ENCODE measurements at regions not wholly inside any gene's neighbourhood (a gene's known extent, or its start where the extent isn't known, plus 50 kb on each side); places are given as distances from the start of the nearest gene placed in this dataset.

GRCh38 chr9:32707326-32707725, 71.9 kb upstream of the TAF1L start:
- no peak for TF ChIP-seq ZNF274 (IDR thresholded peaks at IDR 0.05; ENCODE audit: low read depth, low read length)
- TF ChIP-seq EZH2 (IDR thresholded peaks at IDR 0.05), result no peak
- no peak for TF ChIP-seq POLR2A (IDR thresholded peaks at IDR 0.05; ENCODE audit: borderline replicate concordance, extremely low read depth, insufficient read depth, insufficient read length)
- TF ChIP-seq REST (IDR thresholded peaks at IDR 0.05; ENCODE audit: low read depth), result no peak
- TF ChIP-seq CTCF (IDR thresholded peaks at IDR 0.05 in 2 of 3, conservative IDR thresholded peaks at IDR 0.05 in 1 of 3; ENCODE audit: borderline replicate concordance in 1 of 3, insufficient read depth in 1 of 3, low read depth in 2 of 3, low read length in 2 of 3), result no peak
